GM12872 (cell line): ENCODE measurements at regions not wholly inside any gene's neighbourhood (a gene's known extent, or its start where the extent isn't known, plus 50 kb on each side); places are given as distances from the start of the nearest gene placed in this dataset.

Experiments used
- CTCF ChIP-seq: IDR thresholded peaks from 3 replicates; pipeline ENCODE4 v1.5.1; 2011; ENCODE audit warnings: low read depth, mild to moderate bottlenecking, low read length, moderate library complexity; ENCODE audit not compliant: insufficient read depth

- TF ChIP-seq CTCF, result no peak
These were observed 236.0 kb downstream of the BCL11B start for GRCh38 chr14:99035712-99036610.

GRCh38 chr14:99036611-99037293 is 235.2 kb downstream of the BCL11B start:
- TF ChIP-seq CTCF, result no peak

- no peak for TF ChIP-seq CTCF
These were observed 234.1 kb downstream of the BCL11B start for GRCh38 chr14:99037777-99038430.

- no peak for TF ChIP-seq CTCF
These were observed 233.6 kb downstream of the BCL11B start for GRCh38 chr14:99038431-99038820.

- TF ChIP-seq CTCF, result no peak
These were observed 232.5 kb downstream of the BCL11B start for GRCh38 chr14:99039331-99040041.

- TF ChIP-seq CTCF, result no peak
These were observed 231.9 kb downstream of the BCL11B start for GRCh38 chr14:99040052-99040451.

GRCh38 chr14:99040711-99041110 is 231.3 kb downstream of the BCL11B start:
- no peak for TF ChIP-seq CTCF
